Erythroblast (primary cell): ENCODE measurements at regions not wholly inside any gene's neighbourhood (a gene's known extent, or its start where the extent isn't known, plus 50 kb on each side); places are given as distances from the start of the nearest gene placed in this dataset.
"Not testable (repeated sequence)": the region's sequence is repeated elsewhere in the genome, so short reads cannot be mapped to it uniquely, and the experiment has no call there.

Experiments used
- DNase-seq, 2 experiments: peaks; one replicate each; lab custom pipeline; 2025; lab: John Stamatoyannopoulos, UW
- GATA1 ChIP-seq: IDR thresholded peaks from 2 replicates; pipeline ENCODE4 v1.6.1; 2011; ENCODE audit warnings: low read depth, mild to moderate bottlenecking, control low read depth, low read length, moderate library complexity
- POLR2A ChIP-seq: IDR thresholded peaks from 2 replicates; pipeline ENCODE4 v1.6.1; 2011; ENCODE audit warnings: mild to moderate bottlenecking, low read length

DNA sequence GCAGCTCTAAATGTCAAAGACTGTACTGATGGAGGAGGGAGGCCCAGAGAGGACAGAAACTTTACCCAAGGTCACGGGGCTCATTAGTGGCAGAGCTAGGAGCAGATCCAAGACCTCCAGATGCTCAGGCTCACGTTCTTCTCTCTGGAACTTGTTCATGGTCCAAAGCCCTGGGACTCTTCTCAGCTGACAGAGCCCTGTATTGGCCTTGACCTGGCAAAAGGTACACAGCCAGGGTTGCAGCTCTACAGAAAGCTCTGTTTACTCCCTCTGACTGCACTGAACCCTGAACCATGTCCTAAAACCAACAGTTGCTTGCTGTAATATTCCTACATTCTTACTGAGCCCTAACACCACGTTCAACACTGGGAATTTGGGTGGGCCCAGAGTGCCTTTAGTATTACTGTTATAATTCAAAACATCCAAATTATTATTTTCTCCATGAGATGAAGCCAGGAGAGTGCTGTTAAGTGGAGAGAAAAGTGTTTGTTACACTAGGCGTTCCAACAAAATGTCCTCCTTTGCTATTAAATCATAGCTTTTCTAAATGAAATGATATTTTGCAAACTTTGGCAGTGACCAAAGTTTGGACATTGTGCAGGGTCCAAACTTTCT lies 602.4 kb upstream of the CLINT1 start:
- TF ChIP-seq GATA1, result no peak
- no peak for TF ChIP-seq POLR2A
- DNase-seq, result no peak

DNA sequence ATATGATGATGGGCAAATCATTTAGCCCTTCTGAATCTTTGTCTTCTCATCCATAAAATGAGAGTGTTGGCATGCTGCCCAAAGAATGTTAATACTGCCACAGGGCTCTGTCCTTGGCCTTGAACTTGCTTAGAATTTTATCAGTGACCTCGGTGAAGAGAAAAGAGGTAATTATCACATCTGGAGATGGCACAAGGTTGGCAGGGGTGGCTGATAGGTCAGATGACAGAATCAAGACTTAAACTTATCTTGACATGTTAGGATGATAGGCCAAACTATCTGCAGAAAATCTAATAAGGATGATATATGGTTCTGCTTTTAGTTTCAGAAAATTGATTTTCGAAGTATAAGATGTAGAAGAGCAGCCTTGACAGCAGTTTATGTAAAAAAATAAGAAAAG lies 599.1 kb upstream of the CLINT1 start:
- no peak for TF ChIP-seq GATA1
- no peak for TF ChIP-seq POLR2A
- no peak for DNase-seq

DNA sequence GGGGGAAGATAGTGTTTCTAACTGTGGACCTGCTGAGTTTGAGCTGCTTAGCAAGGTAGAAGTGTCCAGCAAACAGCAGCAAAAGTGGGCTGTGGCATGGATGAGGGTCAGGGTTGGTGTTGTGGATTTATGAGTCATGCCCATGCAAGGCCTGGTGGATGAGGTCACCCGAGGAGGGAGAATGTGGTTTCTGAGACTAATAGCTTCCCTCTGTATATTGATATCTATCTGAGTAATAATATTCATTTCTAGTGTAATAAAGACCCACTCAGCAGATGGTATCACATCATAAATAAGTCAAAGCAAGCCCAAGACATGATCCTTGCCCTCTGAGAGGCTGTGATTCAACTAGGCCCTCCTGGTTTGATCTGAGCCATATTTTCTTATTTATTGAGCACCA lies 597.8 kb upstream of the CLINT1 start:
- no peak for DNase-seq
- no peak for TF ChIP-seq POLR2A
- no peak for TF ChIP-seq GATA1

DNA sequence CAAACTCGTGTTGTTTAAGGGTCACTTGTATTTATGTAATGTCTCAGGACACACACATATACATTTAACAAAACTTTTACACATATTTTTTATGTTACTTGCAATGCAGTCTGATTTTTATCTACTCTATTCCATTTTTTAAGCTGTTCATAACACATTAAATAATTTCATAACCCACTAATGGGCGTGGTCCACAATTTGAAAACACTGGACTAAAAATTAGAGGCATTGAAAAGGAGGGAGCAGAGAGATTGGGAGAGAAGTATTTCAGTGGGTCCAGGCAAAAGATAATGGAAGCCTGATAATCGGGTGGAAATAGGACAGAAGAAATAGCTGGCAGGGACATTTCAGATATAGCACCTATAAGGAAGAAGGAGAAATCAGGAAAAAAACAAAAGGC lies 597.3 kb upstream of the CLINT1 start:
- DNase-seq, result no peak
- TF ChIP-seq GATA1 (no peak), POLR2A (no peak)

DNA sequence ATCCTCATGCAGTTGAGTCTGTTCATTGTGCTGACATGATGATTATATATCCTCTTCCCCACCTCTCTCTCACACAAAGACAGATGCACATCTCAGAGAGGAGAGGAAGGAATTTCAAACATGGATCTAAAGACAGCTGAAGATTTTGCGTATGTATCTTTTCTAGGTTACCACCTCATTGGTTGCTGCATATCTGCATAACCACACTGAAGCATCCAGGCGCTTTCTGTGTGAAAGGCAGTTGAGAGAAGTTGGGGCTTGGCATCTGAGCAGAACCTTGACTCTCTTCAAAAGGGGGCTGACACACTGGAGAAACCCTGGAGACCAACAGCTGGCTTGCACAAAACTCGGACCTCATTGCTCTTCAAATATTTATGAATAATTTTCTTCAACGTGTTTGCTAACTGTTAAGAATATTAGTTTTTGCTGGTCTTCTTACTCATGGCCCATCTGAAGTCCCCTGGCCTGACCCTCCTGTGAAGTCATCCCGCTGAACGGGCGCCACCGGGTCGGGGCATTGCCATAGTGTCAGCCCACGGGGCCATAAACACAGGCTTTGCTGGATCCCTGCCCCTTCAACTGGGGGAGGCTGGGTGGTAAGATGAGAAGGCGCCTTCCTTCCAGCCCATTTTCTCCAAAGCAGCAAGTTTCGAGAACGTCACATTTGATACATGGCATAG lies 593.2 kb upstream of the CLINT1 start:
- no peak for TF ChIP-seq GATA1
- TF ChIP-seq POLR2A, result no peak
- no peak for DNase-seq

DNA sequence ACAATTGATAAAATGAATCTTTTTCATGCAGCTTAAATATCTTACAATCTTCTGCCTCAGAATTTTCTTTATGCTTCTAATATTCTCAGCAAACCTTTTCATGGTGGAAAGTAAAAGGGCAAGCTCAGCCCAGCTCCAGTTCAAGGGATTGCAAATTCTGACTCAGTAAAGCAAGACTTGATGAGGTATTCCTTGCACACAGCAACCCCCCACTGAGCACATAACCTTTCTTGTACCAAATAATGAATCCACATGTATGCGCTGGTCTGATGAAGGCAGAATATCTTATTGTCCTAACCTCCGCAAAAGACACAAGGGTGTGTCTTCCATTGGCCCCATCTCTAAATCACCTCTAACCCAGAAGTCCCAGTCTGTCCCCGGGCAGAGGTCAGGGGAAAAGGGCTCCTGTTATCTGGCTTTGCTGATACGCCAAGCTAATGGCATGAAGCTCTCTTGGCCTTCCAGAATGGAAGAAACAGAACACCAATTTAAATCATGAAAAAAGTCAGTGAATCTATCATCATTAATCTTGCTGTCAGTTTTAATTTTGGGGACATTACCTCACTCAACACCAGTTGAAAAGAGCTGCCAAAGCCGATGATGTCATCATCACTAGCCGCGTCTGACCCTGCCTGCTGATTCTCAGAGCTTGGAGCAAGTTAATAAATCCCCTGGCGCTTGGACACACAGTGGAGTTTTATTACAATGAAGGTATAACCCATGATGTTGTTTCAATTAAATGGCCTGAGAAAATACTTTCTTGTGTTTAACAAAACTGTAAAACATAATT lies 592.5 kb upstream of the CLINT1 start:
- no peak for DNase-seq

DNA sequence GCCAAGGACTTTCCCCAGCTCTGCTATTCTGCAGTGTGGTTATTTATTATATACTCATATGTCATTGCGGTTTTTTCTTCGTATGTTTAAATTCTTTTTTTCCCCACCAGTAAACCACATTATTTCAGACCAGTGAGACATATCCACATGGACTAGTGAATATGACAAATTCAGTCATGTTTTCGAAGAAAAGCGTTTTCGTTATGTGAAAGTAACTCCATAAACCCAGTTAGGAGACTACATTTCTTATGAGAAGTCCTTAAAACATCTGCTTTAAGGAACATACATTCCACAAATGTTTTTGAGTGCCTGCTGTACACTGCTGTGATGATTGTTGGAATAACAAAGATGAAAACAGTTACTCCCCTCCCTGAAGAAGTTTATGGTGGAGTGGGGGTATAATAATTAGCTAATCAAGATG lies 591.8 kb upstream of the CLINT1 start:
- TF ChIP-seq POLR2A (no peak), GATA1 (no peak)
- DNase-seq, result no peak

More for the DNA sequence above, 592.5 kb upstream of the CLINT1 start:
- TF ChIP-seq POLR2A, result no peak
- TF ChIP-seq GATA1, result no peak

DNA sequence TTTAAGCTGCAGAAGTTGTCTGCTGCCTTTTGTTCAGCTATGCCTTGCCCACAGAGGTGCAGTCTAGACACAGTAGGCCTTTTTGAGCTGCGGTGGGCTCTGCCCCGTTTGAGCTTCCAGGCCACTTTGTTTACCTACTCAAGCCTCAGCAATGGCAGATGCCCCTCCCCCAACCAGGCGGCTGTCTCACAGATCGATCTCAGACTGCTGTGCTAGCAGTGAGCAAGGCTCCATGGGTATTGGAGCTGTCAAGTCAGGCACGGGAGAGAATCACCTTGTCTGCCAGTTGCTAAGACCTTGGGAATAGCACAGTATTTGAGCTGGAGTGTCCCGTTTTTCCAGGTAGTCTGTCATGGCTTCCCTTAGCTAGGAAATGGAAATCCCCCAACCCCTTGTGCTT lies 587.8 kb upstream of the CLINT1 start:
- not testable (repeated sequence) for DNase-seq

DNA sequence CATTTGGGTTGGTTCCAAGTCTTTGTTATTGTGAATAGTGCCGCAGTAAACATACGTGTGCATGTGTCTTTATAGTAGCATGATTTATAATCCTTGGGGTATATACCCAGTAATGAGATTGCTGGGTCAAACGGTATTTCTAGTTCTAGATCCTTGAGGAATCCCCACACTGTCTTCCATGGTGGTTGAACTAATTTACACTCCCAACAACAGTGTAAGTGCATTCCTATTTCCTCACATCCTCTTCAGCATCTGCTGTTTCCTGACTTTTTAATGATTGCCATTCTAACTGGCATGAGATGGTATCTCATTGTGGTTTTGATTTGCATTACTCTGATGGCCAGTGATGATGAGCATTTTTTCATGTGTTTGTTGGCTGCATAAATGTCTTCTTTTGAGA lies 580.3 kb upstream of the CLINT1 start:
- not testable (repeated sequence) for DNase-seq

DNA sequence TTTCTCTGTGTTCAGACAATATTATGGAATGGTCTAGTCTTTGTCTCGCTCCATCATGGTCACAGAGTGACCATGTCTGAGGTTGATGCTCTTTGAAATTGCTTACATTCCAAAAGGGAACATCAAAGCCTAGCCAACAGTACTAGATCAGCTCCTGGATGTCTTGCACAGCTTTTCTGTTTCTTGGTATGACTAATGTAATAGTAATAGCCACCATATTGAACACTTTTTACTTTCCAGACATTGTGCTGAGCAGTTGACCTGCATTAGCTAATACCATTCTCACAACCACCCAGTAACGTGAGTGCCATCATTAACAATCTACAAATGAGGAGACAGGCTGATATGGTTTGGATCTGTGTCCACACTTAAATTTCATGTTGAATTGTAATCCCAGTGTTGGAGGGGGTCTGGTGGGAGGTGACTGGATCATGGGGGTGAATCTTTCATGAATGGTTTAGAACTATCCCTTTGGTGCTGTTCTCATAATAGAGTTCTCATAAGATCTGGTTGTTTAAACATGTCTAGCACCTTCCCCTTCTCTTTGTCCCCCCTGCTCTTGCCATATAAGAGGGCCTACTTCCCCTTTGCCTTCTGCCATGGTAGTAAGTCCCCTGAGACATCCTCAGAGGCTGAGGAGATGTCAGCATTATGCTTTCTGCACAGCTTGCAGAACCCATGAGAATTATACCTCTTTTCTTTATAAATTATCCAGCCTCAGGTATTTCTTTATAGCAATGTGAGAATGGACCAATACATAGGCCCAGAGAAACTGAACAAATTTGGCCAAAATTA lies 577.5 kb upstream of the CLINT1 start:
- no peak for DNase-seq
- TF ChIP-seq POLR2A, result no peak
- no peak for TF ChIP-seq GATA1

DNA sequence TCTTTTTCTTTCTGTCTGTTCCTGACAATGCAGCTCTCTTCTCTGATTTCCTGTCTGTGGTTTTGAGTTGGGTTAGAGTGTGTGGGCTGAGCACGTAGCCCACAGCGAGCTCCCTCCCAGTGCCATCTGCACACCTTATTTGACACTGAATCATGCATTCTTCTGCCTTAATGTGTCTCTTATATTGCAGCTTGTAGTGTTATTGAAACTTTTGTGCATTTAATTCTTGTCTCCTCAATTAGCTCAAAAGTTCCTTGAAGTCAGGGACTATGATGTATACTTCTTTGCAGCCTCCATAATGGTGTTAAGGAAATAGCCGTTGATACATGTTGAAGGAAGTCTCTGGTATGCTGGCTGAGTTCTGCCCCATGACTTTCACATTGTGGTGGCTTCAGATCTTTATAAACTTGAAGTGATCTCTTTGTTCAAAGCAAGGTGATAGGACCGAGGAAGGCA lies 576.2 kb upstream of the CLINT1 start:
- DNase-seq, result no peak
- TF ChIP-seq POLR2A (no peak), GATA1 (no peak)

DNA sequence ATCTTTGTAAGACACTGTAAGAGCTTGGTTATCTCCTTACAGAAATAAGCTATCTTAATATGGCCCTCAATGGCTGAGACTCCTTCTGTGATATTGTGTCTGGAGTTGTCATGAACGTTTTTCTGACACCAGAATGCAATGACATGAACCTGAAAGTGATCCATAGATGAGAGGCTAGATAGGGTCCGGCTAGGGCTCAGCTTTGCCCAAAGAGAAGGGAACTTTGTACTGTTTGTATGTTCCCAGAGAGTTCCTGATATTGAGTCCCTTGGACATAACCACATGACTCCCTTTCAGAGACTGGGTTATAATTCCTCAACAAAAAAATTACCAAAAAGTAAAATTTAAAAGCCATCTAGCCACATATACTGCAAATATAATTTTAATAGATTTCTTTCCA lies 575.8 kb upstream of the CLINT1 start:
- TF ChIP-seq POLR2A (no peak), GATA1 (no peak)
- DNase-seq, result no peak

DNA sequence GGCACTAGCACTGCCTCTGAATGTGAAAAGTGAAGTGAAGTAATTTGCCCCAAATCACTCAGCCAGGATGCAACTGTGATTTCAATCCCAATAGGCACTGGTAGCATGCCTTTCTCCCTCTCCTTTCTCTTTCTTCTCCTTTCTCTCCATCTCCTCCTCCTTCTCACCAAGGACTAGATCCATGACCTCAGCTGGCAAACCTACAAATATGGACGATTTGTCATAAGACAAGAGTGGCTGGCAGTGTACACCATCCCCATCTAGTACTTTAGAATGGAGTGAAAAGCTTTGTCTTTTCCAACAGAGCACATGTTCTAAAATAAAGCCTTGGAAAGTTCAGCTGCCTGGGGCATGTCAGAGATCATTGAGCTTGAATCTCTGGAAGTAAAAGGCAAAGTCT lies 574.7 kb upstream of the CLINT1 start:
- no peak for TF ChIP-seq POLR2A
- no peak for TF ChIP-seq GATA1
- no peak for DNase-seq

DNA sequence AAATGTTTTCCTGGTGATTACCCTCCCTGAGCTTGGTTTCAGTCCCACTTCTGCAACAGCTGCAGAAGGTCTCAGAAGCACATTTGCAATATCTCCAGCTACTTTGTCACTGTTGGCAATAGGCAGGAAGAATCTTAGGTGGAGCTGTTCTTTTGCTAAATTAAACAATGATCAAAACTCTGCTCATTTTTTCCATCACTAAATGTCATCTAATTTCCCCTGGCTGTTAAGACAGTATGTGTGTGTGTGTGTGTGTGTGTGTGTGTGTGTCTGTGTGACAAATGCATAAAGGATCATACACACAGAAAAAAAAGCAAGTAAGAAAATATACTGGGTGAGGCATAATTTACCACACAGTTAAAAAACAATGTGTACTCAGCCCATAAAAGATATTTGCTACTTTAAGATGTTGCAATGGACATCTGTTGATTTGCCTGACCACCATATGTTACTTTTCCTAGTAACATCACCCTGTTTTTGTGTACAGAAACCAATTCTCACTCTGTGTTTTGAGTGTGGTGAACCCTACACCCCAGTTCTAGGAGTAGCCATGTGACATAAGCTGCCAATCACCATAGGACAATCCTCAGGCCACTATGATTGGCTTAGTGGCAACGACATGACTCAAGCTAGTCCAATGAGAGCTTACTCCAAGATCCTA lies 572.6 kb upstream of the CLINT1 start:
- no peak for DNase-seq
- no peak for TF ChIP-seq GATA1
- no peak for TF ChIP-seq POLR2A
